ENCODE measurements at regions not wholly inside any gene's neighbourhood (a gene's known extent, or its start where the extent isn't known, plus 50 kb on each side); places are given as distances from the start of the nearest gene placed in this dataset.

DNA sequence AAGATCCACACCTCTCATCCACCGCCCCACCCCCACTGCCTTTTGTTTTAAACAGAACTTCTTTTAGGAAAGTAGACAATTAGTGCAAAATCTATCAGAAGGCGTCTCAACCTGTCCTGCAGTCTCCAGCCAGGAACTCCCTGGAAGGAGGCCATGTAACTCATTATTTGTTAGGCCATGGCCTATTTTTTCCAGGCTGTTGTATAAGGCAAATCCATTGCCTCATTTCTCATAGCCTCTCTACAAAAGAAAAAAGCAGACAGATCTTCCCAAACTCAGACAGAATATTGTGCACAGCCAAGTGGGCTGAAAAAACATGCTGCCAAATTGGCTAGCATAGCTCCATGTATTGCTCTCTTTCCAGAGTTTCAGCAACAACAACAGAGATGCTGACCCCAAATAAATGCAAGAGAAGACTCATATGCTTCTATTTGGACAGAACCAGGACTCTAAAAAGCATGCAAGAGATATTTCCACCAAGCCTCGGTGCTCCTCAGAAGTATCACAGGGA lies 770.7 kb upstream of the CXADR start:
- H3K4me1 Mint-ChIP-seq: no peaks in the 10 kb centered on the region
- H3K27me3 Mint-ChIP-seq: no peaks in the 10 kb centered on the region

DNA sequence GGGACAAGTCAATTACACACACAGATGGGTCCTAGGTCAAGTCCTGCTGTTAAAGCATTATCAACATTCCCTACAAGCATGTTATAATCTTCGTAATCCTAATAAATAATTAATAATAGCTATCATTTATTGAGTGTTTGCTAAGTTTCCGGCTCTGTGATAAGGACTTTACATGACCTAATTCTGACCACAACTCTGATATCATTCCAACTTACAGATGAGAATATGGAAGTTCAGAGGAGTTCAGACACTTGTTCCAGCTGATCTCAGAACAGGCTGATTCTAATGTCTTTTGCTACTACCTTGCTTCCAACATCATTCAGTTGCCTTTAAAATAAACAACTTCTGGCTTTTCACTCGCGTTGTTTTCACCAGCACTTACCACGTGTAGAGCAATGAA lies 770.1 kb upstream of the CXADR start:
- Mint-ChIP-seq H3K4me3 (no peak overlapping the region), H3K27ac (no peak overlapping the region)

More for the DNA sequence above, 770.7 kb upstream of the CXADR start:
- Mint-ChIP-seq H3K27ac (no peak overlapping the region), H3K36me3 (ENCODE audit: low read depth) (no peaks in the 10 kb centered on the region), H3K4me3 (no peak overlapping the region)
- H3K9me3 ChIP-seq (ENCODE audit: control insufficient read depth, low read length, poor library complexity, severe bottlenecking): no peaks in the 10 kb centered on the region
- DNase-seq (no peak), ATAC-seq (no peak)

DNA sequence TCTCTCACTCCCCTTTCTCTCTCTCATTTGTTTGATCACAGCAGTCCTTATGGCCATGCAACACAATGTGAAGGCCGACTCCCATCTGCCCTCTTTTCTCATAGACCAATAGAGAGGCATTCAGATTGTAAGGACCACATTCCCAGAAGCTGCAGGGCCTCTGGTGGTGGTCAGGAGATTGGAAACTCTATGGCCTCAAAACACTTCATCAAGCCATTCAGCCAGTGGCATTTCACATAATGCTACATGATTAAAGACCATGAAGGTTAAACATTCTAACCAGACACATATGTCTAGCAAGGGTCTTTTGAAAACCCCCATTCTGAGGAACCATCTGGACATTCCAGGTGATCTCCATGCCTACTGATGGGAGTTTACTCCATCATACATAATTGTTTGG lies 769.5 kb upstream of the CXADR start:
- H3K27ac Mint-ChIP-seq: no peak overlapping the region
- no peaks in the 10 kb centered on the region for H3K4me1 Mint-ChIP-seq
- no peak for DNase-seq
- no peak for ATAC-seq
- H3K36me3 Mint-ChIP-seq (ENCODE audit: low read depth): no peaks in the 10 kb centered on the region
- H3K27me3 Mint-ChIP-seq: no peaks in the 10 kb centered on the region
- no peaks in the 10 kb centered on the region for H3K9me3 ChIP-seq (ENCODE audit: control insufficient read depth, low read length, poor library complexity, severe bottlenecking)
- no peak overlapping the region for H3K4me3 Mint-ChIP-seq

More for the DNA sequence above, 770.1 kb upstream of the CXADR start:
- Mint-ChIP-seq H3K36me3 (ENCODE audit: low read depth) (no peaks in the 10 kb centered on the region), H3K27me3 (no peaks in the 10 kb centered on the region), H3K4me1 (no peaks in the 10 kb centered on the region)
- no peak for ATAC-seq
- DNase-seq: no peak
- H3K9me3 ChIP-seq (ENCODE audit: control insufficient read depth, low read length, poor library complexity, severe bottlenecking): no peaks in the 10 kb centered on the region

DNA sequence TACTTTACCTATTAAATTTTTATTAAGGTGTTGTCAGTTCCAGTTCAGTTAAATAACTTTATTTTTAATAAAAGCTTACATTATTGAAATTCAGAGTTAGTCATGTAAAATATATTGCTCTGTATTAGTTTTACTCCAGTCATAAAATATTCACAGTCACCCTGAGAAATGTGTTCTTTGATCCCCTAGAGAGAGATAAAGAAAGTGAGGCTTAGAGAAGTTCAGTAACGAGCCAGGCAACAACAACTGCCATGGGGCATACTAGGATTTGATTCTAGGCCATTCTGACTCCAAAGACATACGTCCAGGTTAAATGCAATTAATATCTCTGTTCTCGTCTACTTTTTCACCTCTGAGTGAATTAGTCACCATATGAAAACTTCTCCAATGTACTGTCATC lies 761.9 kb upstream of the CXADR start:
- H3K9me3 ChIP-seq (ENCODE audit: control insufficient read depth, low read length, poor library complexity, severe bottlenecking): no peaks in the 10 kb centered on the region
- Mint-ChIP-seq H3K4me1 (no peaks in the 10 kb centered on the region), H3K27ac (no peak overlapping the region), H3K36me3 (ENCODE audit: low read depth) (no peaks in the 10 kb centered on the region), H3K4me3 (no peak overlapping the region), H3K27me3 (no peaks in the 10 kb centered on the region)
- DNase-seq: no peak
- no peak for ATAC-seq

DNA sequence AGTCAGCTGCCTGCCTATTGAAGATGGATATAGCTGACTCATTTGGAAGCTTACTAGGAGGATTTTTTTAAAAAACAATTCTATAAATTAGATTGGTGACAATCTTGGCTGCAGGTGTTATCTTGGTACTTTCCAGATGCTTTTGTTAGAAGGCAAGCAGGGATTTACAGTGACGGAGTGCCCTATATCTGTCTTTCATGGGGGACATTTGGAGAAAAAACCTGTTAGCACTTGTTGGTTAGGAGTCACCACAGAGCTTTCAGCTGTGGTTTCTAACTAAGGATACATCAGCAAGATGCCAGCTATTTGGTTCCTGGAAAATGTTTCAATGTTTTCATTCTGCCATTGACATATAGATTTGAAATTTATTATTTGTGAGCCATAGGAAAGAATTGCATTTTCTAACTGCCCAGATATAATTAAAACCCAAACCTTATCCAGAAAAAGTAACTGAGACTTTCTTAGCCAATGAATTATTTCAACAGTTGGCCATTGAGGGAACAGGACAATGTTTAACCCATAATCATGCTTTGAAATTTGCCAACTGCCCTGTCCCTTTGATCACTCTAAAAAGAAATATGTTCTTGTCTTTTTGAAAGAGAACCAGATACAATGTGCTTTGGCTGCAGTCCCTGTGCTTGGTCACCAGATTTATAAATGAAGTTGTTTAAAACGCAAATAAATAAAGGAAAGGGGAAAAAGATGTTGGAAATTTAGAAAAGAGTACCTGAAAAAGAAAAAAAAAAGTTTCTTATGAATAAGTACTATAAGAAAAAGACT lies 761.0 kb upstream of the CXADR start:
- Mint-ChIP-seq H3K4me3 (no peak overlapping the region), H3K36me3 (ENCODE audit: low read depth) (no peaks in the 10 kb centered on the region), H3K27me3 (no peaks in the 10 kb centered on the region), H3K27ac (no peak overlapping the region), H3K4me1 (no peaks in the 10 kb centered on the region)
- DNase-seq (no peak), ATAC-seq (no peak)
- no peaks in the 10 kb centered on the region for H3K9me3 ChIP-seq (ENCODE audit: control insufficient read depth, low read length, poor library complexity, severe bottlenecking)

DNA sequence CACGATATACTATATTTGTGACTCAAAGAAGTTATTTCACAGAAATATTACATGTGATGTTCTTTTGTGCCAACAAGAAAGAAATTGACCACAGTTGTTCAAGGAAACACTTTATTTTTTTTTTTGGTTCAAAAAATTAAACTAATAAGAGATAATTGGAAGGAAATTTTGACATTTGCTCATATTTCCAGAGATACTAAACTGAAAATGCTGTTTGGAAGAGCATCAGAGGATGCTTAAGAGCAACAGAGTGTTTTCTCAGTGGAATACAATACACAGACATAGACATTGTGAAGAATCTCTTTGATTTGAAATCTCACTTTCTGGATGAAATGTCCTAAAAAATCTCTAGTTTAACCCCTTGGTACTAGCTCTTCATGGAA lies 760.4 kb upstream of the CXADR start:
- ATAC-seq (no peak), DNase-seq (no peak)
- H3K9me3 ChIP-seq (ENCODE audit: control insufficient read depth, low read length, poor library complexity, severe bottlenecking): no peaks in the 10 kb centered on the region
- no peaks in the 10 kb centered on the region for H3K4me1 Mint-ChIP-seq
- no peaks in the 10 kb centered on the region for H3K27me3 Mint-ChIP-seq
- no peak overlapping the region for H3K4me3 Mint-ChIP-seq
- no peak overlapping the region for H3K27ac Mint-ChIP-seq
- no peaks in the 10 kb centered on the region for H3K36me3 Mint-ChIP-seq (ENCODE audit: low read depth)

DNA sequence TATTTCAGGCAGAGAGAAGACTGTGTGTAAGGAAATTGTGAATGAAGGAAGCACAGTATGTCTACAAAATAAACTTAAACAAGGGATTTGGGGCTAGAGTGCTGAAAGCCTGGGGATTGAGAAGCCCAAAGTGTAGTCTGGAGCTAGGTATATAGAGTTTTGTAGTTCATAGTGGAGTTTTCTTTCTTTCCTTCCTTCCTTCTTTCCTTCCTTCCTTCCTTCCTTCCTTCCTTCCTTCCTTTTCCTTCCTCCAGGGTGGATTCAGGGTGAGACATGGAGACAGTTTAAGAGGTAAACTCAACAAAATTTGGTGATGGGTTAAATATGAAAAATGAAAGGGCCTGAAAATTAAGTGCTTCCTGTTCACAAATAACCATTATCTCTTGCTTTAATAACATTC lies 757.8 kb upstream of the CXADR start:
- ATAC-seq (no peak), DNase-seq (no peak)
- H3K4me1 Mint-ChIP-seq: no peaks in the 10 kb centered on the region
- no peaks in the 10 kb centered on the region for H3K36me3 Mint-ChIP-seq (ENCODE audit: low read depth)
- H3K27ac Mint-ChIP-seq: no peak overlapping the region
- H3K4me3 Mint-ChIP-seq: no peak overlapping the region
- H3K27me3 Mint-ChIP-seq: no peaks in the 10 kb centered on the region
- no peaks in the 10 kb centered on the region for H3K9me3 ChIP-seq (ENCODE audit: control insufficient read depth, low read length, poor library complexity, severe bottlenecking)

DNA sequence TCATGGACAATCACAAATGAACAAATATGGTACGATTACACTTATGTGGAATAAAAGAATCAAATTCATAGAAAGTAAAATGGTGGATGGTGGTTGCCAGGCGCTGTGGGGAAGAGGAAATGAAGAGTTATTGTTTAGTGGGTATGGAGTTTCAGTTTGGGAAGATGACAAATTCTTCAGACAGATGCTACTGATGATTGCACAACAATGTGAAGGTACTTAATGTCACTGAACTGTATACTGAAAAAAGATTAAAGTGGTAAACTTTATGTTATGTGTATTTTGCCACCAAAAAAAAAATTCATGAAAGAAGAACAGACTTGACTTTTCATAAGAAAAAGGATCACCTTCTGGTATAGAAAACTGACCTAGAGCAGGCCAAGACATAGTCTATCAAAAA lies 745.6 kb upstream of the CXADR start:
- H3K27ac Mint-ChIP-seq: no peak overlapping the region
- H3K27me3 Mint-ChIP-seq: no peaks in the 10 kb centered on the region
- ATAC-seq (no peak), DNase-seq (no peak)
- no peaks in the 10 kb centered on the region for H3K9me3 ChIP-seq (ENCODE audit: control insufficient read depth, low read length, poor library complexity, severe bottlenecking)
- no peak overlapping the region for H3K4me3 Mint-ChIP-seq
- H3K36me3 Mint-ChIP-seq (ENCODE audit: low read depth): no peaks in the 10 kb centered on the region
- no peaks in the 10 kb centered on the region for H3K4me1 Mint-ChIP-seq

DNA sequence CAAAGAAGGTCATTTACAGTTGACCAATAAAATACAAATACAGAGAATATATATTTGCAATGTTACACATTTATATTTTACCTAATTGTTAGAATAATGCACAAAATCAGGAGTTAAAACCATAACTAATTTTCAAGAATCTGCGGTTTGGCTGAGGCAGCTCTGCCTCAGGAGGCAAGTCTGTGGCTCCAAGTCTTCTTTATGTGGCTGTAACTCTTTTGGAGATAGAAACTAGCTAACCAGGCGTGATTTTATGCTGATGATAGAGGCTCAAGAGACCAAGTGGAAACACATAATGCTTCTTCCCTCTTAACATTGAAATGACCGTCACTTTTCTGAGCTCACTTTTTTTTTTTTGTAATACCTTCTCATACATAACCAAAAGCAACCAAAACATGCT lies 744.7 kb upstream of the CXADR start:
- Mint-ChIP-seq H3K27ac (no peak overlapping the region), H3K4me1 (no peaks in the 10 kb centered on the region), H3K36me3 (ENCODE audit: low read depth) (no peaks in the 10 kb centered on the region), H3K27me3 (no peaks in the 10 kb centered on the region), H3K4me3 (no peak overlapping the region)
- DNase-seq (no peak), ATAC-seq (no peak)
- H3K9me3 ChIP-seq (ENCODE audit: control insufficient read depth, low read length, poor library complexity, severe bottlenecking): no peaks in the 10 kb centered on the region

DNA sequence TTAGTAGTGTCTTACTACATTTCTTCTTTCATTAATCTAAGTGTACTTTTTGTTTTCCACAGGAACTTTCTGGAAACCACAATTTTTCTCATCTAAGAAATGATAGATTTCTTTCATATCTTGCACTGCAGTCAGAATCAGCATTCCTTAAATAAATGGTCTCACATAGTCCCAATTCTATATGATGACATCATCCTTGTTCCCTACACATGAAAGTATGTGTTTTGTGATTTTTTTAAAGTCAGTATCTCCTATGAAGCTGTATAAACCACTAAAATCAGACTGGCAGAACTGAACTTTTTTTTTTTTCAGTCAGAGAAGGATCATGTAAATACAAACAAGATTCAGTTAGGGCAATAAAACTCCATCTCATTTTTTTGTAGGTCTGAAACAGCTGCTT lies 742.6 kb upstream of the CXADR start:
- Mint-ChIP-seq H3K27ac (no peak overlapping the region), H3K27me3 (no peaks in the 10 kb centered on the region), H3K4me1 (no peaks in the 10 kb centered on the region), H3K4me3 (no peak overlapping the region), H3K36me3 (ENCODE audit: low read depth) (no peaks in the 10 kb centered on the region)
- H3K9me3 ChIP-seq (ENCODE audit: control insufficient read depth, low read length, poor library complexity, severe bottlenecking): no peaks in the 10 kb centered on the region
- no peak for DNase-seq
- no peak for ATAC-seq

DNA sequence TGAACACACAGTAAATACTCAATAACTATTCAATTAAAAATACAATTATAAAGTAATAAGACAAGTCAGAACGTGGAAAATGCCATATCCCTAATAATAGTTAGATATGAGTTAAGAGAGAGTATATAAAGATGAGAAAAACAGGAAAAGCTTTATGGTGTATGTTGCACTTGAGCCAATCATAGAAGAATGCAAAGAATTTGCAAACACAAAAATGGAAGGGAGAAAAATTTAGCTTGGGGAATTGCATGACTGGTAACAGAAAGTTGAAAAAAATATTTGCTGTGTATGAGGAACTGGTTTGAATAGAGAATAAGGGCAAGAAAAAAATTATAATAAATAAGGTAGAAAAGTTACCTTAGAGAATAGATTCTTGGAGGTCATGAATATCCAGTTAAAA lies 739.6 kb upstream of the CXADR start:
- no peaks in the 10 kb centered on the region for H3K4me1 Mint-ChIP-seq
- ATAC-seq (no peak), DNase-seq (no peak)
- H3K27me3 Mint-ChIP-seq: no peaks in the 10 kb centered on the region
- no peak overlapping the region for H3K4me3 Mint-ChIP-seq
- H3K27ac Mint-ChIP-seq: no peak overlapping the region
- no peaks in the 10 kb centered on the region for H3K9me3 ChIP-seq (ENCODE audit: control insufficient read depth, low read length, poor library complexity, severe bottlenecking)
- no peaks in the 10 kb centered on the region for H3K36me3 Mint-ChIP-seq (ENCODE audit: low read depth)

DNA sequence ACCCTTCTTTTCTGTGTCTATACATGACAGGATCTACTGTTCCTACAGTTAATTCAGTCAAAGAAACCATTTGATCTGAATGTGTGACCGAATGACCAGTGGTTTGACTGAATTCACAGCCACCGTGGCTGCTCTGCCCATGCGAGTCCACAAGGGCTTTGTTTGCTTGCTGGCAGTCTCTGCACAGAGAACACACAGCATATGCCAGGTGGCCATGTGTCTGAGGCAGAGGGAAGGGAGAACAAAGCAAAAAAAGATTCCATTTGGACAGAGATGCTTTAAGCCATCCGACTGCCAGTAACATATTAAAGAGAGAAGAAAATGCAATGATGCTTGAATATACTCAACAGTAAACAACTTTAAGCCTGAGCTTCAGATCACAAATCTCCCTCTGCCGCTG lies 737.8 kb upstream of the CXADR start:
- H3K9me3 ChIP-seq (ENCODE audit: control insufficient read depth, low read length, poor library complexity, severe bottlenecking): no peaks in the 10 kb centered on the region
- H3K27ac Mint-ChIP-seq: no peak overlapping the region
- DNase-seq: no peak
- H3K4me3 Mint-ChIP-seq: no peak overlapping the region
- no peaks in the 10 kb centered on the region for H3K27me3 Mint-ChIP-seq
- H3K4me1 Mint-ChIP-seq: no peaks in the 10 kb centered on the region
- ATAC-seq: no peak
- no peaks in the 10 kb centered on the region for H3K36me3 Mint-ChIP-seq (ENCODE audit: low read depth)

DNA sequence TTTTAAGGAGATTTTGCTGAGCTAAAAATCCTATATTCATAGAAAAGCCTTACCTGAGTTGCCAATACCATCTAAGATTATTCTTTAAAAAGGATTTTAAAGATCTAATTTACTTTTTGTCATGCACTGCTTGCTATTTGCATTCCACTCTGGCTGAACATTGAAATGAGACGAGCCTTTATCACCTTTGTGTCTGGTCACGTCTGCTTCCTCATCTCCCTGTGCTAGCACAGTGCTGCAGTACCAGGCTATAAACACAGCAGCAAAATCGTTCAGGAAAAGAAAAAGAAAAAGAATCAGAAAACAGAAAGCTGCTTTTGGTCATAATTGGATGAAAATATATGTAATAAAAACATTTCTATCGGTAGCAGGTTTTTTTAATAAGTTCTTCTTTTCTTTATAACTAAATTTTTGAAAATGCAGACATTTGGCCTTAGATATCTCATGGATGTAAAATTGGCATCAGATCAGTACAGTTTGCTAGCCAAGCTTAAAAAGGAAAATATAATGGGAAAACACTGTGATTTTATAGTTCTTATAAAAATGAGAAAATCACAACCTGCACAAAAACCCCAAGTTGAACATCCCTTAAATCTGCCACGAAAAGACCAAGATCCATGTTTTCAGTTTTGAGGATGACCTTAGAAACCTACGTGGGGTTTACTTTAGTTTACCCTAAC lies 735.7 kb upstream of the CXADR start:
- DNase-seq (no peak), ATAC-seq (no peak)
- Mint-ChIP-seq H3K4me1 (no peaks in the 10 kb centered on the region), H3K27me3 (no peaks in the 10 kb centered on the region), H3K27ac (no peak overlapping the region), H3K36me3 (ENCODE audit: low read depth) (no peaks in the 10 kb centered on the region), H3K4me3 (no peak overlapping the region)
- peaks cover 2% of the 10 kb centered on the region for H3K9me3 ChIP-seq (ENCODE audit: control insufficient read depth, low read length, poor library complexity, severe bottlenecking)

DNA sequence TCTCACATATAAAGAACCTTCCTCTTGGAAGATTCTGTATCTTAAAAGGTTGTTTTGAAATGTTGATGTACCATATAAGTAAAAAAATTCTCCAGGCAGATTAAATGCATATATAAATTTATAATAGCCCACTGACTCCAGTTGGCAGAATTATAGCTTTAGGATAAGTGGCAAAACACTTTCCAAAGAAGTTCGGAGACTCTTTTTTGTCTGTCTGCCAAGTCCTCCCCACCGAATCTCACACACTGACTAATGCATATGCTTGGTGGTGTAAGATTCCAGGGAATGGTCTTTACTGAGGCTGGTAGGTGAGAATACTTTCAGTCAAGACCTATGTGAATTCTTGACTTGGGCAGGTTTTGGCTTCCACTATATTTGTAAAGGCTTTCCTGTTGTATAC lies 724.3 kb upstream of the CXADR start:
- Mint-ChIP-seq H3K27ac (no peak overlapping the region), H3K4me3 (no peak overlapping the region), H3K27me3 (no peaks in the 10 kb centered on the region), H3K4me1 (no peaks in the 10 kb centered on the region), H3K36me3 (ENCODE audit: low read depth) (no peaks in the 10 kb centered on the region)
- ATAC-seq (no peak), DNase-seq (no peak)
- no peaks in the 10 kb centered on the region for H3K9me3 ChIP-seq (ENCODE audit: control insufficient read depth, low read length, poor library complexity, severe bottlenecking)

All from T-helper 17 cell (primary cell).